Middle frontal gyrus (tissue), 1 donor: ENCODE measurements at regions not wholly inside any gene's neighbourhood (a gene's known extent, or its start where the extent isn't known, plus 50 kb on each side); places are given as distances from the start of the nearest gene placed in this dataset.

Experiments used
- DNase-seq: peaks from one replicate; pipeline ENCODE4 v3.0.0-alpha.2; 2015; ENCODE audit warnings: low spot score; ENCODE audit errors: extremely low spot score

GRCh38 chr1:108050911-108051629 lies 86.1 kb upstream of the VAV3 start:
- DNase-seq: no peak

DNA sequence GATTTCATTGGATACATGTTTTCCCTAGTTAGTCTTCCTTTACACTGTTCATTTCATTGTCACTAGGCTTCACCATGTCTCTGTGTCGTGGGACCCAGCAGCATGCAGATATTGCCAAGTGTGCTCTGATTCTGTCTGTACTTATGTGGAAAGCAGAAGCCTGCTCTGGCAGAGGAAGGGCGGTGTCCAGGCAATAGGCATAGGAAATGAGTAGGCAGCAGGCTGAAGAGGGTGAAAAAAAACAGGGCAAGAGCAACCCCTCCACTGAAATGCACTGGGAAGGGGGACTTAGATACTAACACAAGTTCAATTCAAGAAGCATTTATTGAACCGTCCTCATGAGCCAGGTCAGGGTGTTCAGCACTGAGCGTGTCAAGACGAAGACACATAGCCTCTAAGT lies 85.2 kb upstream of the VAV3 start:
- no peak for DNase-seq

DNA sequence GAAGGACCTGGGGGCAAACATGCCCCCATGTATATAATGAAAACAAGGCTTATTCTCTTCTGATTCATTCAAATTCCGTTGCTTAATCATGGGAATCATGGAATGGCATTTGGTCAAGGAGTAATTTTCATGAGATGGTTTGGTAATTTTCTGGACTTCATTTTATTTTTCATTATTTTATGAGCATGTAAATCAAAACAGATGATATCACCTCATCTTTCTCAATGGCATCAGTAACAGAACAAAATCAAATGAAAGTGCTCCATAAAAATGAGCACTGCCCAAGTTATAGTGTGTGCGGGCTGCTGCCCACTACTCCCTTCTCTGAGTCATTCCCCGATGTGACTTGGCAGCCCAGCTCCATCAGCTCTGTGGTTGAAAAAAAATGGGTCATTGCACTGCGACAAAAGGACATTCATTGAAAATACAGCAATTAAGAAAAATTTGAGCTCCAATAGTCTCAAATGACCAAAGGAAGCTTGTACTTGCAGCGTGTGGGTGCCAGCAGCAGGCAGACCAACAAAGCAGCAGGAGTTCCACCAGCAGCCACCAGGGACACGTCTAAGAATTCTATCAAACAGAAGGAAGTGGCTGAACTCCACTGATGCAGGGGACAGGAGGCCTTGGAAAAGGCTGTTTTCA lies 84.3 kb upstream of the VAV3 start:
- DNase-seq: peak; percentile 6

- DNase-seq: no peak
These were observed 83.6 kb upstream of the VAV3 start for GRCh38 chr1:108048301-108049177.

DNA sequence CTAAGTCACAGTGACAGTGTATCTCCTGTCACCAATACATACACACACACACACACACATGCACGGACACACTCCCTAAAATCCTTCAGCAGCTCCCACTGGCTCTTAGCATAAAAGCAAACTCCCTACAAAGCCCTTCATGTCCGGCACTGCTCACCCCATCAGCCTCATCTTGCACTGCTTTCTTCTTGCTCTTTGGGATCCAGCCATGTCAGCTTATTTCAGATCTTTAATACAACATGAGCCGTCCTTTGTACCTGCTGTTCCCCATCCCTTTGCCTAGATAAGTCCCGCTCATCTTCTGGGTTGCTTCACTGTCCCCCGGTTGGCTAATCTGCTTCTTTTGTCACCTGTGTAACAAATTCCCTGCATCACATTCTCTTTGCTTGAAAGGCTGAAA lies 82.1 kb upstream of the VAV3 start:
- DNase-seq: no peak

- no peak for DNase-seq
These were observed 81.0 kb upstream of the VAV3 start for GRCh38 chr1:108046026-108046425.

GRCh38 chr1:108045460-108045859 lies 80.5 kb upstream of the VAV3 start:
- DNase-seq: no peak

GRCh38 chr1:108044318-108044717 lies 79.3 kb upstream of the VAV3 start:
- no peak for DNase-seq

GRCh38 chr1:108043707-108044106 lies 78.7 kb upstream of the VAV3 start:
- no peak for DNase-seq

DNA sequence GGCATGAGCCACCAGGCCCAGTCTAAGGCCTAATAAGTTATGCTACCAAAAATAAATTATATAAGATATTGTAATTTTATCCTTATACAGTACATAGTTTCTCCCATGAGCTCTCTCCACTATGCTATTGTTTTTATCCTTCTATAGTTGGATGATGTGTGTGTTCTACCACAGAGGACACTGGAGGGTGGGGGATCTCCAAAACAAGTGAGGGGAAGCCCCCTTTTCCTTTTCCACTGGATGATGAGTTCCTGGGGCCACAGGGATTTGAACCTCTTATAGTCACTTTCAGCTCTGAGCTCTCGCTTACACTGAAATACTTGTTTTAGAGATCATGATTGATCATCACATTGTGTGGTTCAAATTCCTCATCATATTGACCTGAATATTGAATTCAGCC lies 77.6 kb upstream of the VAV3 start:
- DNase-seq: no peak

- DNase-seq: no peak
These were observed 76.6 kb upstream of the VAV3 start for GRCh38 chr1:108041360-108042142.

DNA sequence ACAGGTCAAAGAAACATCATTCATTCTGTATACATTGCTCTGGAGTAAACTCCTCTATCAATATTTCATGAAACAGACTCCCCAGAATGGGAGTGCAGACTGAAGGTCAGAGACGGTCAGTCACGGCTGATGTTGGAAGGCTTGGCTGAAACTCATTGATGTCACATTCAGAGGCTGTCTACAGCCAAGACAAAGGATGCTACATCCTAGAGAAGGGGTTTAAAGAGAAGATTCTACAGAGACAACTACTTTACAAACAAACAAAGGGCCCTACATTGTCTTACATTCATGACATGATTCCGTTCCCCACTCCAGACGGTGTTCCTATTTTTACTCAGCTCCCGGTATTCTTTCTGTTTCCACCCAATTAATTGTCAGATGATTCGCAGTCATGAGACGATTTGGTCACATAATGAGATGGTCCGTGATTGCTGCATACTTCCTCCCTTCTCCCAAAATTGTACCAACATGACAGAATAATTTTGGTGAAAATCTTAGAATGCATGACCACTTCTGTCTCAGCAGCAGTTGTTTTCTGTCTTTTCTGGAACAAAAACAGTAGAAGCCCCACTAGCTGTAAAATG lies 73.8 kb upstream of the VAV3 start:
- DNase-seq: no peak

- DNase-seq: no peak
These were observed 72.0 kb upstream of the VAV3 start for GRCh38 chr1:108036796-108037562.

DNA sequence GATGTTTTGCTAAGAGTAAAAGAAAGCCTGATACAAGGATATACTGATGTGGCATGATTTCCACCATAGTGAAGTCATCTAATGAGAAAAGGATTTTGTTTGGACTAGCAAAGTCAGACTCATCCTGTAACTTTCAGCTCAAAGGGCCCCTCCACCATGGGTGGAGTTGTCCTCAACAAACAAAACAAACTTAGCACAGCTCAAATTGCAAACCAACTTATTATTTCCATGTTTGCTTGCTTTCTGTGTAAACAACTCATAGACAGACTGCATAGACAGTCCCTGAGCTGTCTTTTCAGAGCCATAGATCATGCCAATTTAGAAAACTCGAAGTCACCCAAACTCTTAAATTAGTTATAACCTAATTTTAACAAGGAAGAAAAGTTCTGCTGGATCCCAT lies 69.4 kb upstream of the VAV3 start:
- DNase-seq: no peak

DNA sequence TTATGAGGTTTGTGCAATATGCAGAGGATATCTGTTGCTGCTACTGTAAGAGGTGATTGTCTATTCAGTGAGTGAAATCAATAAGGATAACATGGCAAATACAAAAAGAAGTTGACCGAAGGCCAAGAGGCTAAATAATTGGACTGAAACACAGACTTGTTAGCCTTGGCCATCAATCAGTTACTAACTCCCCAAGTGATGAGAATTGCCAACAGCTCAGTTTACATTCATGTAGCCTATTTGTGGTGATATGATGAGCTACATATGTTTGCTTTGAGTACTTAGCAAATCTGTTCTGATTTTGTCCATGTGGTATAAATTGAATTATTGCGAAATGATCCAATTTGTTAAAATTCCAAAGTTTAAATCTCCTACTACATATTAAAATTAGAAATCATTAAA lies 68.6 kb upstream of the VAV3 start:
- no peak for DNase-seq

GRCh38 chr1:108028841-108029388 lies 63.9 kb upstream of the VAV3 start:
- no peak for DNase-seq

DNA sequence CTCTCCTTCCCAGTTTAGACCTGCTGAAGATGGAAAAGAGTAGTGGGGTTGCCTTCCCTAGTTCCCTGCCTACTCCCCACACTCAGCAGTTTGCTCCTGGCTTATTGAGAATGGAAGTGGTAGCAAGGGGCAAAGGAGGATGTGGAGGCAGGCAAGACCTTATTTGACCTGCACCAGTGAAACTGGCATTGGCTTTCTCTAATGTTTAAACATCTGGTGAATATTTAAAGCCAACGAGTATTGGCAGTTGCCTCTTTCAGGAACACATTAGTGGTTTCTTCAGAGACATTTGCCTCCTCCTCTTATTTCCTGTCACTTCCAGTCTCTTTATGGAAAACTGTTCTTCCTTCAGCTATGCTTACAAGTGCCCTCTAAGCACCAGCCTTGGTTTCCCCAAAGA lies 62.4 kb upstream of the VAV3 start:
- DNase-seq: no peak

DNA sequence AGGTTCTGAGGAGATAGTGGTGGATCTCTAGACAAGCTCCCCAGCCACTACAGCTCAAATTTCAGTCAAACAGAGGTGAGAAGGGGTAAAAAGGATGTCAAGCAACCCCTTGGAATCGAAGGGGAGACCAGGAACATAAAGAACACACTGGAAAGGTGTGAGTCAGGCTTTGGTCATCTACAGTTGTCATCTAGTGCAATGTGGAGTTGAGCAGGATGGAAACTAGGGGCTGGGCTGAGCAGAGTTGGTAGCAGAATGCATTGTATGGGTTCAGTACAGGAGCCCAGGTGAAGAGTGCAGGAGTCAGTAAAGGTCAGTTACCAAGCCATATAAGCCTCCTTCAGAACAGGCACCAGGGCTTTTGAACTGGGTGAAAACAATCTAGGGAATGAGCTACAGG lies 52.7 kb upstream of the VAV3 start:
- no peak for DNase-seq

- peak; percentile 21 for DNase-seq
These were observed 51.5 kb upstream of the VAV3 start for GRCh38 chr1:108016451-108016920.
